Mesendoderm (in vitro differentiated cells): ENCODE measurements at regions not wholly inside any gene's neighbourhood (a gene's known extent, or its start where the extent isn't known, plus 50 kb on each side); places are given as distances from the start of the nearest gene placed in this dataset.

Experiments
- DNase-seq: peaks from one replicate; pipeline ENCODE4 v3.0.0; 2013
- H2AK5ac ChIP-seq: 2 replicates; pipeline ENCODE4 v1.6.1; 2013; ENCODE audit warnings: low read length, inconsistent platforms
- H2BK120ac ChIP-seq: 2 replicates; pipeline ENCODE4 v1.6.1; 2013; ENCODE audit warnings: low read depth, mild to moderate bottlenecking, low read length, moderate library complexity, mixed read lengths
- H2BK15ac ChIP-seq: replicated peaks from 2 replicates; pipeline ENCODE4 v1.6.1; 2013; ENCODE audit warnings: low read depth, mild to moderate bottlenecking, moderate library complexity
- H2BK5ac ChIP-seq: 2 replicates; pipeline ENCODE4 v1.6.1; 2013; ENCODE audit warnings: low read length, inconsistent platforms
- H3K18ac ChIP-seq: 2 replicates; pipeline ENCODE4 v1.6.1; 2013; ENCODE audit warnings: mild to moderate bottlenecking, low read length, mixed read lengths
- H3K23ac ChIP-seq: one replicate; pipeline ENCODE4 v1.6.1; 2013; ENCODE audit warnings: low read length
- H3K27ac ChIP-seq: 2 replicates; pipeline ENCODE4 v1.5.1; 2013; ENCODE audit warnings: low read depth, mild to moderate bottlenecking, inconsistent platforms, low read length, moderate library complexity
- H3K27me3 ChIP-seq: 2 replicates; pipeline ENCODE4 v1.6.1; 2013; ENCODE audit warnings: low read length, control low read depth, mild to moderate bottlenecking, inconsistent platforms; ENCODE audit not compliant: insufficient read depth, poor library complexity
- H3K36me3 ChIP-seq: 2 replicates; pipeline ENCODE4 v1.6.1; 2013; ENCODE audit warnings: low read length, inconsistent platforms; ENCODE audit not compliant: control insufficient read depth, insufficient read depth
- H3K4ac ChIP-seq: one replicate; pipeline ENCODE4 v1.6.1; 2013; ENCODE audit warnings: low read depth, mild to moderate bottlenecking, low read length, moderate library complexity
- H3K4me1 ChIP-seq: 2 replicates; pipeline ENCODE4 v1.6.1; 2013; ENCODE audit warnings: low read depth, low read length, inconsistent platforms; ENCODE audit not compliant: control insufficient read depth
- H3K4me2 ChIP-seq: 2 replicates; pipeline ENCODE4 v1.6.1; 2013; ENCODE audit warnings: low read length
- H3K4me3 ChIP-seq: 2 replicates; pipeline ENCODE4 v1.5.1; 2013; ENCODE audit warnings: mild to moderate bottlenecking, low read length
- H3K56ac ChIP-seq: one replicate; pipeline ENCODE4 v1.6.1; 2013; ENCODE audit warnings: low read length
- H3K79me1 ChIP-seq: 2 replicates; pipeline ENCODE4 v1.6.1; 2013; ENCODE audit warnings: low read length, inconsistent platforms
- H3K79me2 ChIP-seq: 2 replicates; pipeline ENCODE4 v1.6.1; 2013; ENCODE audit warnings: mild to moderate bottlenecking, low read length; ENCODE audit not compliant: control insufficient read depth, insufficient read depth
- H3K9ac ChIP-seq: 2 replicates; pipeline ENCODE4 v1.6.1; 2013; ENCODE audit warnings: low read length, inconsistent platforms
- H4K5ac ChIP-seq: one replicate; pipeline ENCODE4 v1.6.1; 2013; ENCODE audit warnings: low read length
- H4K8ac ChIP-seq: one replicate; pipeline ENCODE4 v1.6.1; 2013; ENCODE audit warnings: low read depth, mild to moderate bottlenecking, control low read depth, low read length, moderate library complexity
- WGBS: extraction: QIAGEN DNeasy Blood & Tissue Kit; methylation state at CpG from one replicate; pipeline ENCODE4 v1.1.7; 2013; ENCODE audit warnings: low lambda C conversion rate, missing lambda C conversion rate; ENCODE audit not compliant: insufficient coverage; ENCODE audit errors: extremely low coverage; 5-methylcytosine and 5-hydroxymethylcytosine counted together

DNA sequence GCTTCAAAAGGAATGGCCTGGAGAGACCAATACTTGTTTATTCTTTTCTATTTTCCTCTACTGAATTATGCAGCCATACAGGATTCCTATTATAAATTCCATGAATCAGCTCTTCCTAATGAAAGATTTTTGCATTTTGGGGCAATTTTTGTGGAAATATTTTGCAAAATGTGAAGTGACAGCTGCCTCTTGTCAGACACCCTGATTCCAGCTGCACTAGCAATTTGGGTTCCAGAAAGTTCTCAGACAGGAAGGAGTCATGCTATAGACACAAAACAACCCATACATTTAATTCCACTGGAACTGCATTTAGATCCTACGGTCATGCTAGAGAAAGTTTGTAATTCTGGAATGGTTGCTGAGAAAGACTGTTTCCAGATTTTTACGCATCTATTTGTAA, 119.5 kb downstream of the XCL2 start:
- H4K8ac ChIP-seq: no peak overlapping the region
- H3K79me2 ChIP-seq: no peaks in the 10 kb centered on the region
- H2AK5ac ChIP-seq: no peak overlapping the region
- no peak overlapping the region for H4K5ac ChIP-seq
- H3K56ac ChIP-seq: no peak overlapping the region
- no peak overlapping the region for H2BK5ac ChIP-seq
- no peaks in the 10 kb centered on the region for H3K36me3 ChIP-seq
- DNase-seq: no peak
- H3K27ac ChIP-seq: no peak overlapping the region
- no peak overlapping the region for H2BK120ac ChIP-seq
- H3K4me1 ChIP-seq: no peaks in the 10 kb centered on the region
- no peak overlapping the region for H3K4ac ChIP-seq
- H2BK15ac ChIP-seq: no peak overlapping the region
- WGBS: no CpG with 5 or more reads among the region's 2 CpGs
- no peak overlapping the region for H3K9ac ChIP-seq
- no peaks in the 10 kb centered on the region for H3K27me3 ChIP-seq
- H3K23ac ChIP-seq: no peak overlapping the region
- H3K79me1 ChIP-seq: no peaks in the 10 kb centered on the region
- H3K4me3 ChIP-seq: no peak overlapping the region
- no peak overlapping the region for H3K4me2 ChIP-seq
- no peak overlapping the region for H3K18ac ChIP-seq

DNA sequence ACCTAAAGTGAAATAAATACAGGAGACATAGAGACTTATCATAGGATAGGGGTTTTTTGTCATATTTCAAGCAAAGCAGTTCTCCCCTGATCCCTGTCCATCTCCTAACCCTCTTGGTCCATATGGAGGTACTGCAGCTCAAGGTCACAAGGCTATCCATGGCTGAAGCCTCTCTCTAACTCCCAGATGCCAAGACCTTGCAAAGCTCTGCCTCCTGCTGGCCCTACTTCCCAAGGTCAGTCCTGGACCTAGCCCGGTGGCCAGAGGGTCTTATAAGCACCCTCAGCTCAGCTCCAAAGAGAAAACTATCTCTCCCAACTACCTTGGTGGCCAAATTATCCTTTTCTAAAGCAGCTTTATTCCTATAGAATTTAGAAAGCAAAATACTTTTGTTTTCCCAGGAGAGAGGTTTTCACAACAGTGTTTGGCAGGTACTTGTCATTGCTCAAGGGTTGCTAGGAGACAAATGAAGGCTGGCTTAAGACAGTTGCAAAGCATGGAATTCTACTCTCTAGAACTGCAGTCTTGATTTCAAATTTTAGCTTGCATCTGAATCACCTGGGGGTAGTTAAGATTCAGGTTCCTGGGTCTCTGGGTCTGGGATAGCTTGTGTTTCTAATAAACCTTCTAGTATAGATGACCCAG, 121.5 kb downstream of the XCL2 start:
- Histone ChIP-seq H3K36me3 (no peaks in the 10 kb centered on the region), H3K4me3 (no peak overlapping the region), H3K9ac (no peak overlapping the region), H3K23ac (no peak overlapping the region), H4K8ac (no peak overlapping the region), H3K4me2 (no peak overlapping the region), H2BK15ac (no peak overlapping the region), H3K4me1 (no peaks in the 10 kb centered on the region), H3K79me2 (no peaks in the 10 kb centered on the region), H3K27ac (no peak overlapping the region), H2BK5ac (no peak overlapping the region), H3K27me3 (no peaks in the 10 kb centered on the region), H2BK120ac (no peak overlapping the region), H2AK5ac (no peak overlapping the region), H3K4ac (no peak overlapping the region), H3K56ac (no peak overlapping the region), H4K5ac (no peak overlapping the region), H3K18ac (no peak overlapping the region), H3K79me1 (no peaks in the 10 kb centered on the region)
- WGBS: no CpG with 5 or more reads among the region's 1 CpG
- peak; percentile 37 for DNase-seq

DNA sequence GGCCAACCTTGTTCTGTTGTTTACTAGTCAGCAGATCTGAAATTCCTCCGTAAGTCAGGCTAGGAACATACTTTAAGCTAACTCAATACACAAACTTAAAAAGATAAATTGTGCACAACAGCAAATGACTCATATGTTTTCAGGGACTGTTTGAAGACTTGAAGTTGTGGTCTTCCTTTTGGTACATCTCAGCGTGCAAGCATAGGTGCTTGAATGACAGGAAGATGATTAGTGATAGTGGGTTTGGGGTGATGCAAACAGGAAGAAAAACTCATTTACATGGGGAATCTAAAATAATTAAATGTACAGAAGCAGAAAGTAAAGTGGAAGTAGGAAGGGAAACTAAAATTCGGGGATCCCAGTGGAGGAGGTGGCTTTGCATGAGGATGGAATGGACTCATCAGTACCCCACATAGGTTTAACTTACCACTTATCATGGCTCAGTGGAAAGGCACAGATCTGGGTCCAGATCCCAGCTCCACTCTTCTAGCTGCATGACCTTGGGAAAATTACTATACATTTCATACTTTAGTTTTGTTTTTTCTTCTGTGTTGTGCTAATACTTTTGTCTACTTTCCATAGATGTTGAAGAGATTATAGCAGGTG, 122.3 kb downstream of the XCL2 start:
- H4K8ac ChIP-seq: no peak overlapping the region
- H3K4ac ChIP-seq: no peak overlapping the region
- no peaks in the 10 kb centered on the region for H3K79me1 ChIP-seq
- no peak overlapping the region for H3K4me3 ChIP-seq
- no peak overlapping the region for H4K5ac ChIP-seq
- H3K4me2 ChIP-seq: no peak overlapping the region
- no peak overlapping the region for H2AK5ac ChIP-seq
- no peaks in the 10 kb centered on the region for H3K4me1 ChIP-seq
- no peaks in the 10 kb centered on the region for H3K79me2 ChIP-seq
- no peak overlapping the region for H3K18ac ChIP-seq
- H2BK5ac ChIP-seq: no peak overlapping the region
- no peak overlapping the region for H2BK15ac ChIP-seq
- H2BK120ac ChIP-seq: no peak overlapping the region
- no CpG with 5 or more reads among the region's 3 CpGs for WGBS
- H3K56ac ChIP-seq: no peak overlapping the region
- H3K23ac ChIP-seq: no peak overlapping the region
- DNase-seq: no peak
- H3K9ac ChIP-seq: no peak overlapping the region
- no peak overlapping the region for H3K27ac ChIP-seq
- H3K27me3 ChIP-seq: no peaks in the 10 kb centered on the region
- H3K36me3 ChIP-seq: no peaks in the 10 kb centered on the region

DNA sequence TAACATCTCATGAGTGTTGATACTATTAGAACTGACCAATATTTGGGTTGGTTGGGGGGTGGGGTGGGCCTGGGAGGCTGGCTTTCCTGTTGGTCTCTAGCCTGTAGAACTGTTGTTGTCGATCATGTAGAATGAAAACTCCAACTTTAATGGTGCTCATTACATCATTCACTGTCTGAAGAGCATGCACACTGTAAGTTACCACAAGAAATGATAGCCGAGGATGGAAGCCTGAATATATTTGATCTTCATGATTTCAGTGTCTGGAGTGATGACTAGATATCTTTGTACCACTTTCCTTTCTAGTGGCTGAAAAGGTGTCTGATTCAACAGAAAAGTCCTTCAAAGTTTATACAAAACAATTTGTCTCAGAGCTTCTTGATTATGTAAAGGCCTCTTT, 123.6 kb downstream of the XCL2 start:
- no peak overlapping the region for H3K23ac ChIP-seq
- no peak overlapping the region for H3K18ac ChIP-seq
- H2BK5ac ChIP-seq: no peak overlapping the region
- no peak overlapping the region for H2BK15ac ChIP-seq
- no peak overlapping the region for H3K4me3 ChIP-seq
- H3K4ac ChIP-seq: no peak overlapping the region
- H3K4me1 ChIP-seq: no peaks in the 10 kb centered on the region
- H3K9ac ChIP-seq: no peak overlapping the region
- DNase-seq: no peak
- H3K27me3 ChIP-seq: no peaks in the 10 kb centered on the region
- H3K27ac ChIP-seq: no peak overlapping the region
- no peak overlapping the region for H4K5ac ChIP-seq
- H3K79me2 ChIP-seq: no peaks in the 10 kb centered on the region
- H2BK120ac ChIP-seq: no peak overlapping the region
- no peak overlapping the region for H3K4me2 ChIP-seq
- no peaks in the 10 kb centered on the region for H3K79me1 ChIP-seq
- no CpG with 5 or more reads among the region's 2 CpGs for WGBS
- no peak overlapping the region for H4K8ac ChIP-seq
- H2AK5ac ChIP-seq: no peak overlapping the region
- no peaks in the 10 kb centered on the region for H3K36me3 ChIP-seq
- H3K56ac ChIP-seq: no peak overlapping the region

DNA sequence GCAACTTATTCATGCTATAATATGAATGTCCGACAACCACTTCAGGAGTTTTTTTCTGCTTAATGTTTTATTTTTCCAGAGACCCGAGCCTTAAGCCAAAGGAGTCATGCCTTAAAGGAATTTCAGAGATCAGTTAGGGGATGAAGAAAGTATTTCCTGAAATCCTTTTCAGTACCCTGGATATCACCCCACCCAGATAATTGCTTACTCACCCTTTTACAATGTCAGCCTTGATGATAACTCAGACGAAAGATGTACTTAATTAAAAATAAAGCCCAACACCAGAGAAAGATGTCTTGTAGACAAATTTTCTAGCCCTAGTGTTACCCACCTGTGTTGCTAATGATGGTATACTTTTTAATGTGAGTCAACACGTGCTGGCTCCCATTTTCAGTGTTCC, 124.1 kb downstream of the XCL2 start:
- Histone ChIP-seq H3K79me2 (no peaks in the 10 kb centered on the region), H3K23ac (no peak overlapping the region), H3K4me3 (no peak overlapping the region), H3K36me3 (no peaks in the 10 kb centered on the region), H2BK120ac (no peak overlapping the region), H3K4ac (no peak overlapping the region), H3K56ac (no peak overlapping the region), H2BK5ac (no peak overlapping the region), H2AK5ac (no peak overlapping the region), H3K79me1 (no peaks in the 10 kb centered on the region), H3K27me3 (no peaks in the 10 kb centered on the region), H3K9ac (no peak overlapping the region), H4K5ac (no peak overlapping the region), H3K27ac (no peak overlapping the region), H3K18ac (no peak overlapping the region), H4K8ac (no peak overlapping the region), H3K4me1 (no peaks in the 10 kb centered on the region), H3K4me2 (no peak overlapping the region), H2BK15ac (no peak overlapping the region)
- DNase-seq: peak; percentile 58
- no CpG with 5 or more reads among the region's 4 CpGs for WGBS

DNA sequence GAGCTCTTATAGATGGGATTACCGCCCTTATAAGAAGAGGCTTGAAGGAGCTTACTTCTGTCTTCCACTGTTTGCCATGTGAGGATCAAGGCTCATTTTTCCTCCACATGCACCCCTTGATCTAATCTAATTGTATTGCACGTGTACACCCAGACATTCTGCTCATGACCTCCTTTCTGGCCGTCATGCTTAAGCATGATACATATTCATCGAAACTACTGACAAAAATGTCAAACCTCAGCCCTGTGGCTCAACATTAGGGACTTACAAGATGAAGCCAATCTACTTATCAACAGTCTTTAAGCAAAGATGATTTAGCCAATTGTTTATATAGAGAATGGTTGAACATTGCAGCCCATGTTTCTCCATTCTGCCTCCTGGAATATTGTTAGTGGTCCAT, 127.6 kb downstream of the XCL2 start:
- Histone ChIP-seq H3K4me3 (no peak overlapping the region), H3K36me3 (no peaks in the 10 kb centered on the region), H3K23ac (no peak overlapping the region), H3K4me1 (no peaks in the 10 kb centered on the region), H3K4me2 (no peak overlapping the region), H3K79me1 (no peaks in the 10 kb centered on the region), H3K27ac (no peak overlapping the region), H3K79me2 (no peaks in the 10 kb centered on the region), H2BK120ac (no peak overlapping the region), H2AK5ac (no peak overlapping the region), H4K8ac (no peak overlapping the region), H3K9ac (no peak overlapping the region), H2BK15ac (no peak overlapping the region), H3K18ac (no peak overlapping the region), H3K56ac (no peak overlapping the region), H4K5ac (no peak overlapping the region), H3K27me3 (no peaks in the 10 kb centered on the region), H2BK5ac (no peak overlapping the region), H3K4ac (no peak overlapping the region)
- DNase-seq: no peak
- no CpG with 5 or more reads among the region's 4 CpGs for WGBS
